Adipose tissue (tissue), 3 donors: ENCODE measurements at regions not wholly inside any gene's neighbourhood (a gene's known extent, or its start where the extent isn't known, plus 50 kb on each side); places are given as distances from the start of the nearest gene placed in this dataset.

ENCODE experiments used
- H3K27ac ChIP-seq: one replicate; pipeline ENCODE4 v1.5.1; 2013; ENCODE audit warnings: low read depth, low read length
- WGBS, 3 donors: extraction: QIAGEN DNeasy Blood & Tissue Kit; methylation state at CpG; one replicate each; pipeline ENCODE4 v1.1.7; 2013; 5-methylcytosine and 5-hydroxymethylcytosine counted together
- donor health status: healthy with polysubstance abuse.
- donor health status: Bipolar disorder and iron deficiency.
- donor health status: healthy.

DNA sequence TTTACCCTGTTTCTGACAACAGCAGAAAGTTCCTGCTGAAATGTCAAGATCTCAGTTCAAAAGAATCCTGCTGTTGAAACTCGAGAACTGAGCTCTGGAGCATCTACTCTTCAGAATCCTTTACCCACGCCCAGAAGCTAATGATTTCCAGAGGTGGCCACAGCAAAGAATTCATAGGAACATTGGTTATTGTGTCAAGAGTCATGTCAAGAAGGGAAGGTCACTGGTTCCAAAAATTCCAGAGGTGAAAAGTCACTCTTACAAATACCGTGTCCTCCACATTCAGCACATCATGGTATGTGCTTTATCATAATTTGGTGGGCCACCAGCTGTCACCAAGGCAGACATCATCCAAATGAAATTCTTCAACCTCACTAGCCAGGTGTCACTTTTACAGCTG lies 394.4 kb upstream of the NPVF start:
- H3K27ac ChIP-seq = no peak overlapping the region
- WGBS, 3 donors = 43 to 78% (median 64%) methylated on average over 3 of the region's 3 CpGs

DNA sequence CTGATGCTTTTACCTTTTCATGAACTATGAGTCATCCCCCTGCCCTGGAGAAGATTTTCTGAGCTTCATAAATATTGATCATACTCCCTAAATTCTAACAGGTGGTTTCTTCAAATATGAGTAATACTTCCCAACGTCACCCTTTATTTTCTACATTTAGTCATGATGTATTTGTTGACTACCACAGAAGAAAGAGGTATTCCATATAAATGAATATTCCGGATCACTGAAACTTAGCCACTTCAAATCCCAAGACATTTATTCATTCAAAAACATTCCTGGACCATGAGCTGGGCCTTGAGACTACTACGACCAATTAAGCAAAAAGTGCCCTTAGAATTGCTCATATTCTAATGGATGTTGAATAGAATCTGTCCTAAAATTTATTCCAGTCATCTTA lies 395.8 kb upstream of the NPVF start:
- WGBS, 3 donors = 77 to 88% (median 83%) methylated on average over 3 of the region's 3 CpGs
- no peak overlapping the region for H3K27ac ChIP-seq

DNA sequence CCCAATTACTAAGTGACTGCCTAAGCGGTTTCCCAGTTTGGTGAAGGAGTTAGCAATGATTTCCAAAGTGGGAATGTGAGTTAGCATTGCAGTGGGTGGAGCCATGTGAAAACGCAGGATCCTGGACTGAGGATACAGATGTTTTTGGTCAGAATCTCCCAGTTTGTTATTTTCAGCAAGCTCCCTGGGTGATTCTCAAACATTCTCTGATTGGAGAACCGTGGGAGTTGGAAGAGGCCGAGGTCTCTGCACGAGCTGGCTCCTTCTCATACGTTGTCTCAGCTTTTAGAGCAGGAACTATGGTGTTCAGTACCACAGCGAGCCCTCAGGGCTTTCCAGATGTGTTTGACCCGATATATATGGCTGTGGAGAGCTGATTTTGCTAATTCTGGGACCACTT lies 396.5 kb upstream of the NPVF start:
- 41 to 72% (median 43%) methylated on average over 8 of the region's 8 CpGs for WGBS, 3 donors

DNA sequence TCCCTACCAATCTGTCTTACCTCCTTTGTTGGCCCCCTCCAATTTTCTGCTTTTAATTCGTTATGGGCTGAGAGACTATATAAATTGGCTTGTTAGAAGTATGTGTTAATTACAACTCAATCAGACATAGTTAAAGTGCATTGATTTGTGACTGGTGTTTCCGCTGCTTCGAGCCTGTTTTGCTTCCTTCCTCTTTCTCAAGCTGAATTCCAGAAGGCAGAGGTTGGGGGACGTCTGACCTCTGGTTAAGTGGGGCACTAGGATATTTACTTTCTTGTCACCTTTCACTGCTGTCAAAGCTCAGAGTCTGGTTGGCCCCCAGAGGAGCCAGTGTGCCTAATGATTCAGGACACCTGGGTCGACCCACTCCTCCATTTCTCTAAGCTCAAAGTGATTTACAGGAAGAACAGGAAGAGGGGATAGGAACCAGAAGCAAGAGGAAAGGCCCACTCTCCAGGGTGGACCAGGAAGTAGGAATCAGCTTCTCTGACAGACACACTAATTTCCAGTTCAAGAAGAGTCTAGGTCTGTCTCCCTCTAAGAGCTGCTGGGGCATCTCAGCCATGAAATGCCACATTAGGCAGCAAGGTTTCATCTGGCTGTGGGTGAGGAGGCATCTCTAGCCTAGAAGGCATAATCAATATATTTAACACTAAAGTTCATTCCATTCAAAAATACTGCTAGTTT lies 397.2 kb upstream of the NPVF start:
- 28 to 55% (median 41%) methylated on average over 5 of the region's 5 CpGs for WGBS, 3 donors

More for the DNA sequence above, 396.5 kb upstream of the NPVF start:
- no peak overlapping the region for H3K27ac ChIP-seq

DNA sequence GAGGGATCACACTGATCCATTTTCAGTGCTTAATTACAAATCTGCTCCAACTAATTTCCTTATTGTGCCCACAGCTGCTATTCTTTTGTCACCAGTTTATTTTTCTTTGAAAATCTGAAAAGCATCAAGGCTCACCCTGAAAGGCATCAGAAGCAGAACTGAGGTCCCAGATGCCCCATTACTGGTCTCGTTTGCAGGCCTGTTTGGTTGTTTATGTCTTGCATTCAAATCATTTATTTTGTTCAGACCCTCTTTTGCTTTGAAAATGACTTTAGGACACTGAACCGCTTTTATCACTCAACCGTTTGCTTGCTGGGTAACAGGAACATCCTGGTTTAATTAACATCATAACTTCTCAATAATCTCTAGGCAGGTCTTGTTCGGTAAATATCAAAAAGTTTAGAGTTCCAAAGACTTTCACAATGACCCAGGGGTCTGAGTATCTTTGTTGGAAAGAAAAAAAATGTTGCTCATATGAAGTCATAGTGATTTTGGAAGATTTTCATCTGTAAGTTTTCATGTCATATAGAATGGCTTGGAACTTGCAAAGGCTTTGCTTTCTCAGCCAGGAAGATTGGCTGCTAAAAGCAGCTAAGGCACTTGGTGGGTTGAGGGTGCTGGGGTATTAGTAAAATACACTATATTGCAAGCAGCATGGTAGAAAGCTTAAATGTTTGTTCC lies 398.3 kb upstream of the NPVF start:
- H3K27ac ChIP-seq = no peak overlapping the region
- 66 to 71% (median 66%) methylated on average over 4 of the region's 4 CpGs for WGBS, 3 donors

More for the DNA sequence above, 397.2 kb upstream of the NPVF start:
- no peak overlapping the region for H3K27ac ChIP-seq

DNA sequence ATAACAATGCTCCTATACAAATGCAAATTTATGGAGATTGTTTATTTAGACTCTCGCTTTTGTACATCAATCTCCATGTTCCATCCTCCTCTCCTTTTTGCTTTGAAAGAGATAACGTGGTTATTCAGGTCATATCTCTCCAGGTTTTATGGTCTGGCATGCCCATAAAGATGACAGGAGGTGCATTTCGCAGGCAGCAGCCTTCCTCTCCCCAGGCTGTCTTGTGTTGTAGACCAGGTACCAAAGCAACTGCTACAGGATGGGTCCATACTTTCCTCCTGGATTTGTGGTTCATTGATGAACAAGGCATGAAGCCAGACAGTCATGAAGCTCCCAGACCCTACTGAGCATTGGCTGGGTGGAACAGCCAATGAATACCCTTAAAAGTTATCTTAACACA lies 400.2 kb upstream of the NPVF start:
- WGBS, 3 donors = 67 to 85% (median 75%) methylated on average over 3 of the region's 3 CpGs
- no peak overlapping the region for H3K27ac ChIP-seq

DNA sequence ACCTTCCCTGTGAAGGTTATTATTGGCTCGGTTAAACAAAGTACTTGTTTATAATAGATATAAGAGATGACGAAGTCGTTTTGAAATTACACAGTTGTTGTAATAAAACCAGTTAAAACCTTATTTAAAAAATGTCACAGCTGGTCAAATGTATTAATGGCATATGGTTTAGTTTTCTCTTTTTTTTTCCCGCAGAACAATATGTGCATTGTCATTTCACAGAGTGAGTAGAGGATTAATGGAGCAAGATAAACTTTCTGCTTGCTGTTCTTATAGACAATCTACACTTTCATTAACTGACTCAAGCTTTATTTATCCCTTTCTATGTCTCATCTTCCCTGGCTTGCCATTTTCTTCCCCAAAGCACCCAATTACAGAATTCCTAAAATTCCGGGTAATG lies 404.3 kb upstream of the NPVF start:
- 45 to 90% (median 85%) methylated on average over 5 of the region's 5 CpGs for WGBS, 3 donors
- H3K27ac ChIP-seq = no peak overlapping the region

DNA sequence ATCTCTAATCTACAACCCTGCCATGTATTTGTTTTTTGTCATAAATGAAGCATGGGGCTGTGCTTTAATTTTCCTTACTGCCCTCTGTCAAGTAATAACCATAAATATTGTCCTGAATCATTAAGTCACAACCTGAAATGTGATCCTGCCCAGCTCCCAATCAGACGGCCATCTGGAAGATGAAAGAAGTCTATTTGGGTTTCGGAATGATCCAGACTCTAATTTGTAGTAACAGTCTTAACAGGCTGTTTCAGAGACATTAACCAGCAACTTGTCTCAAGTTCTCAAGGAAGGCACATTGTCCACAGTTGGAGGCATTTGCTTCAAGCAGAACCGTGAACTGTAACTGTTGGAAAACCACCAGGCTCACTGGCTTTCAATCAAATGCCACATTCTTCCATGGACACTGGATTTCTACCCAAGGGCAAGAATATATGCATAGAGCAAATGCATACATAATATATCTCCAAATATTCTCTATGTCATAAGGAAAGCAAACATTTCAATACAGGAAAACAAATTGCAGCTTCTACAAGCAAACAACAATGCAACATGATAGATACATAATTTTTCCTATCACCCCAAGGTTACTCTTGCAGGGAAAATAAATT lies 405.2 kb upstream of the NPVF start:
- WGBS, 3 donors = 64 to 85% (median 81%) methylated on average over 3 of the region's 3 CpGs

DNA sequence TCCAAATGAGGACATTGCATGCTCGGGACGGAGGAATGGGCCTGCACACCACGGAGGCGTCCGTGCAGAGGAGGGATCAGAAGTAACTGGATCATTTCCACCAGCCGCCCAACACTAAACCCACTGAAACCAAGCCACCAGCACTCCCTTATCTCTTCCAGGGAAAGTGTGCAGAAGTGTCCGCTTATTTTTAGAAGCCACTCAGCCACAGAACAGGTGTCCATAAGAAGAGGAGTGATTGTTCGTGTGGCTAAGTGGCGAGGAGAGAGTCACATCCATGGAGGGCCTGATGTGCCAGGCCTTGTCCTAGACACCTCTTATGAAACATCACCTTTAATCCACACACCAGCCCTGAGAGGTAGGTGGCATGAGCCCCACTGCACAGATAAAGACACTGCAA lies 407.9 kb upstream of the NPVF start:
- no peak overlapping the region for H3K27ac ChIP-seq
- 90 to 94% (median 92%) methylated on average over 9 of the region's 9 CpGs for WGBS, 3 donors

More for the DNA sequence above, 405.2 kb upstream of the NPVF start:
- no peak overlapping the region for H3K27ac ChIP-seq

DNA sequence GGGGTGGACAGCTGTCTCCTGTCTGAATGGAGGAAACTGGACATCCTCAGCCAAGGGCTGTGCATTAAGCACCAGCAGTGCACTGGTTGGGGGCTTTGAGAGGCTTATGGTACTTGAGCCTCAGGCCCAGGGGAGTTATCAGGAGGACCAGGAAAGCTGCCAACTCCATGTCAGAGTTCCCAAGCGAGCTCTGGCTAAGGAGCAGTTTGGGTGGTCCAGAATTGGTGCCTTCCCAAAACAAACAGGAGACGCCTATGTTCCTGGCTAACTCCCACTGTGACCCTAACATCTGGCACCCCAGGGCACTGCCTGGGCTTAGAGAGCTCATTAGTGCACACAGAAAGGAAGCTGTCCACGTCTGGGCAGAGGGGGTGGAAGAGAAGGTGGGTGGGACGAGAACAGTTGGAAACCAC lies 408.6 kb upstream of the NPVF start:
- no peak overlapping the region for H3K27ac ChIP-seq
- 43 to 52% (median 45%) methylated on average over 4 of the region's 4 CpGs for WGBS, 3 donors

DNA sequence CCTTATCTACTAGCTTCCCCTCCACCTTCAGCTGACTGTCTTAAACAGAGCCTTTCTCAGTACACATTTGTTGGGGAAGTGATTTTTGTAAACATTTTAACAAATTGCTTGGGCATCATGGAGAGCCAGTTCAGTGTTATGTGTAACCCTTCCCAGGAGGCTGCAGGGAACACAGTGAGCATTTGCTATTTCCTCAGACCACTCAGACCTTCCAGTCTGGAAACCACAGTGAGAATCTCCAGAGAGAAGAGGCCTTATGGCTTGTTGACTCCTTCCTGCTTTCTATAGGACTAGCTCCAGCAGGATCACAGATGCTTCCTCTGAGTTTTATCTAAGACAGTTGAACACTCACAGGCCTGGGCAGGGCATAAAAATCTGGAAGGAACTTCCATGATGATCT lies 409.8 kb upstream of the NPVF start:
- no peak overlapping the region for H3K27ac ChIP-seq

DNA sequence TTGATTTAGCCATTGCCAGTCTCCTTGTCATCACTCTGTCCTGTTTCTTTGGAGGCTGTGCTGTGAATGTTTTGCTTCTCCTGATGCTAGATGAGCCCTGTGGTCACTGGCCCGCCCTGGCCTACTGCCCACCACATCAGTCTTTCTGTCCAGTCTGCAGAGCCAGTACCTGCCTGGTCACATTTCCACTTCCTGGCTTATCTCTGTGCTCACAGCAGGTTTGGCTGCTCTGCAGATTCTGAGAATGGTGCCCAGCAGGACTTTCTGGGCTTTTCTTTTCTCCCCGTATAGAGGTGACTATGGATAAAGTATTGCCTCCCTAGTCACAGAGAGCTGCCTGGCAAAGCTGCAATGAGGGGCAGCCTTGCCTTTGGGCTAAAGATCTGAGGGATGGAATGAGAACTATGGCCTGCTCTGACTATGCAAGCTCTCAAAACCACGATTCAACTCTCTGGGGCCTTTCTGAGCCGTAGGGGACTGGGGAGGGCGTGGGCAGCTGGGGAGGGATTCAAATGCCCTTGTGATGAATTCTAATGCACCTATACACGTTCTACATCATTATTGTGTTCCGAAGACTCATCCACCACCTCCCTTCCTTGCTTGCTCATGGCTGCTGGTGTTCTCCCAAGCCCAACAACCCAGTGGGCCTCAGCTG lies 410.4 kb upstream of the NPVF start:
- WGBS, 3 donors = 64 to 86% (median 79%) methylated on average over 7 of the region's 7 CpGs
- no peak overlapping the region for H3K27ac ChIP-seq

DNA sequence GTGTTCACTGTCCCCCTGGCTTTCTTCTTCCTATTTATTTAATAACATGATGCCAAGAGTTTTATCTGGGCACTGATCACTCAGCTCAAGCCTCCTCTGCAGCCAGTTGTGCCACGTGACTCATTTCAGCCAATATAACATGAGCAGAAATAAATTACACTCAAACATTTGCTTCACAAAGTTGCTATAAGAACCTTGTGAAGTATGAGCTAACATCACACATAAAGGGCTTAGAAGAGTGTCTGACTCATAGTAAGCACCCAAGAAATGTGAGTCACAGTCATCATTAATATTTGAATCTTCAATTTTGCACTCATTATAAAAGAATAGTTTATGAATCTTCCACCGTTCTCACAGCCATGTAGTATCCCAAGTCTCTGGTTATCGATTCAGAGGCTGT lies 414.6 kb upstream of the NPVF start:
- WGBS, 3 donors = 86 to 93% (median 89%) methylated on average over 3 of the region's 3 CpGs

DNA sequence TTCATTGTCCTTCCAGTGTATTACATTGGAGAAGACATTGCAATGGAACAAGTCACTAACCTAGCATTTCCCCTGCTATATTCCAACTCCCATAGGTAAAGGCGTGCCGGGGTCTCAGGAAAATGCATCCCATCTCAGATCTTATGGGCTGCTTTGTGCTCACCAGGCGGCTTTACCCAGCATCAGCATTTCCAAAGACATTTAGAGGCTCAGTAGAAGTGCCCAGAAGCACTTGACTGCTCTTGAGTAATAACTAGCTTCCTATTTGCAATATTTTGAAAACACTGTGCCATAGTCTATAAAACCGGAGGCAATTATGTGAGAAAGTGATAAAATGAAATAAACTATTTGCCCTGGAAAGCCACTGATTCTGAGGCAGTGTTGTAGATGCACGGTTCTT lies 415.0 kb upstream of the NPVF start:
- no peak overlapping the region for H3K27ac ChIP-seq
- WGBS, 3 donors = 75 to 89% (median 83%) methylated on average over 5 of the region's 5 CpGs

More for the DNA sequence above, 414.6 kb upstream of the NPVF start:
- no peak overlapping the region for H3K27ac ChIP-seq

DNA sequence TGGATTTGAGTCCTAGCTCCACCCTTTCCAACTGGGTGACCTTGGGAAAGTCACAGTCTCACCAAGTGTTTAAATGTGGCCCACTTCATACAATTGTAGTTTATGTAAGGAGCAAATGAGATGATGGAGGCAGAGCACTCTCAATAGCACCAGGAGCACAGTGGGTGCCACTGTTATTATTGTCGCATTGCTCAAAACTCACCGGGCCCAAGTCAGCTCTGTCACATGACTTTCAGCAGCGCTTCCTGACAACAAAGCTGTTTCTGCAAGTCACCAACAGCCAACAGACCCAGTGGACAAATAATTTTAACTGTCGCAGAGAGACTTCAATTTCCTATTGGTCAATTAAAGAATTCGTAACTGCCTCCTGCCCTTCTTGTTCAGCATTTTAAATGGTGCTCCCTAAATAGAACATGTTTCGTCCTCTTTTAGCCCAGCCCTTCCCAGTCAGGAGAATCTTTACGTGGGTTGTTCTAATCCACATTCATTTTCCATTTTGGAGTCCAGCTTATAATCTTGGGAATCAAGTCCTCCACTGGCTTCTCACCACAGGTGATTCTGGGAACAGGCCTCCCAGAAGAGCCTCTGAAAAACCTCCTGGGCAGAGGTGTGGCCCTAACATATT lies 415.6 kb upstream of the NPVF start:
- no peak overlapping the region for H3K27ac ChIP-seq
- 54 to 86% (median 59%) methylated on average over 7 of the region's 7 CpGs for WGBS, 3 donors

DNA sequence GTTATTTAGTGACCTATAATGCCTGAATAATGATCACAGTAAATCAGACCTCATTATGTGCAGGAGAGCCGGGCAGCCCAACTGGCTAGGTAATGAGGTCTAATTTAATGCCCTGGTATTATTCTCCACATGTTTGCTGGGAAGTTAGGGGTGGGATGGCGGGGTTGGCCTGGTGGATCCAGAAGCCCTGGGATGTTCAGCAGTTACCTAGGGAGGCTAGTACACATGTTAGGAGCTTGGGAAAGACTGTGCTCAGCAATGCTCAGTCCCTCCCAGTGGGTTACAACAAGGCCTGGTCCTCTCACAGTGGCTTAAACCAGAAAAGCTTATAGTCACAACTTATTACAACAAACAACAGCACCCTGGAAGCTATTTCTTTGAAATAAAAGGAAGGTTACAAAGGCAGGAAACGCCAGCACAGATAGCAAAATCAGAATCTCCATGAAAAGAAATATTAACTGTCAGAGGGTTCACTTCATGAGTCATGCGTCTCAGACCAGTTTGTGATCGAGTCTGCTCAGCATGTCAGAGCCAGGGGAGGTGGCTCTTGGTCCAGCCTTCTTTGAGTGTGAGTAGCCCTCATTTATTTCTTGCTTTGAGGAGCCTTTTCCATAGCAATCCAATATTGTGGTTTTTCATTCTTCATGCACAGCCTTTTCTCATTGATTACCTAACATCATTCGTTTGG lies 418.6 kb upstream of the NPVF start:
- 80 to 86% (median 86%) methylated on average over 6 of the region's 6 CpGs for WGBS, 3 donors
- no peak overlapping the region for H3K27ac ChIP-seq

DNA sequence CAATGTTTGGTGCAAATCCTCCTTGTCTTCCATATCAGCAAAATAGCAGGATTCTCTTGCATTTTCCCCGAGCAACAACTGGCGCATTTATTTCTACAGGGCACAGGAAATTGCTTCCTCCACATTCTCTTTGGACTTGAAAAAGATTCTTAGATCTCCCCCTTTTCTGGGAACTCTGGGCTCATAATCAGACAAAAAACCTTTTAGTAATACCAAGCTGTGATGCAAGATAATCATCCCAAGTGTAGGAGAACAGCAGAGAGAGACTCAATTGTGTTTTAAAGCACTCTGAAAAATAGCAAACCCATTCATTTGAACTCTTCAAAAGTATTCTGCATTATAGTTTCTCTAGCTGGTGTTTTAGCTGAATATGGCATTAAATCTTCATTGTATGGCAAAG lies 419.6 kb upstream of the NPVF start:
- WGBS, 3 donors = 37 to 86% (median 79%) methylated on average over 2 of the region's 2 CpGs
- no peak overlapping the region for H3K27ac ChIP-seq

DNA sequence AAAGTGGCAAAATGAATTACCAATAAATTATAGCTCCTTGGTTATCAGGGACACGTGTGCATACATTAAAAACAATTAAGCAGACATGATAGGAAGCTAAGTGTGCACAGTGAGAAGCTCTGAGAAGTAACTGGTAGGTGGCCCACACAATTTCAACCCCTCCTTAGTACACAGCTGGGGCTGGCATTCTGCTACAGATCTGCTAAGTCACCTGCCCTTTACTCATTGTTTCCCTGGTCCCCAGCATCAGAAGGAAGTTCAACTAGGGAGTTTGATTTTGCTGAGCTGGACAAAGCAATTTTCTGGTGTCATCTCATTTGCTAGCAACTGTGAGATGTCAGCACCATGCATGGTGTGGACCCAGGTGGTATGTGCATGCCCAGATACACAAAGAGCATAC lies 424.1 kb upstream of the NPVF start:
- 49 to 66% (median 54%) methylated on average over 1 of the region's 1 CpG for WGBS, 3 donors
- no peak overlapping the region for H3K27ac ChIP-seq
